Neural progenitor cell (in vitro differentiated cells): ENCODE measurements at regions not wholly inside any gene's neighbourhood (a gene's known extent, or its start where the extent isn't known, plus 50 kb on each side); places are given as distances from the start of the nearest gene placed in this dataset.

Experiments used
- DNase-seq: peaks from one replicate; pipeline ENCODE4 v3.0.0-alpha.2; 2016; ENCODE audit warnings: low spot score
- H2AFZ ChIP-seq: fragments of 200-600 bp; sonication (generic); replicated peaks from 2 replicates; pipeline ENCODE4 v1.6.1; 2016; ENCODE audit warnings: antibody characterized with exemption
- H3F3A ChIP-seq: fragments of 200-600 bp; sonication (generic); 2 replicates; pipeline ENCODE4 v1.6.1; 2016; ENCODE audit warnings: antibody characterized with exemption, low read depth
- H3K27ac ChIP-seq: fragments of 200-600 bp; sonication (generic); 2 replicates; pipeline ENCODE4 v1.5.1; 2016; ENCODE audit warnings: mild to moderate bottlenecking
- H3K27me3 ChIP-seq: fragments of 200-600 bp; sonication (generic); 2 replicates; pipeline ENCODE4 v1.6.1; 2016; ENCODE audit warnings: mild to moderate bottlenecking, moderate library complexity
- H3K36me3 ChIP-seq: fragments of 200-600 bp; sonication (generic); 2 replicates; pipeline ENCODE4 v1.5.1; 2016
- H3K4me1 ChIP-seq: fragments of 200-600 bp; sonication (generic); 2 replicates; pipeline ENCODE4 v1.6.1; 2016; ENCODE audit warnings: mixed run types
- H3K4me2 ChIP-seq: fragments of 200-600 bp; sonication (generic); 2 replicates; pipeline ENCODE4 v1.6.1; 2016
- H3K4me3 ChIP-seq: fragments of 200-600 bp; sonication (generic); 2 replicates; pipeline ENCODE4 v1.5.1; 2016
- H3K79me2 ChIP-seq: fragments of 200-600 bp; sonication (generic); 2 replicates; pipeline ENCODE4 v1.6.1; 2016; ENCODE audit warnings: low read depth
- H3K9ac ChIP-seq: fragments of 200-600 bp; sonication (generic); 2 replicates; pipeline ENCODE4 v1.6.1; 2016
- H3K9me3 ChIP-seq: fragments of 200-600 bp; sonication (generic); 2 replicates; pipeline ENCODE4 v1.5.1; 2016; ENCODE audit warnings: low read depth
- H4K20me1 ChIP-seq: fragments of 200-600 bp; sonication (generic); 2 replicates; pipeline ENCODE4 v1.6.1; 2016; ENCODE audit warnings: low read depth
- H3K27ac Mint-ChIP-seq: 3 replicates; pipeline ENCODE4 v1.8.0; 2021; ENCODE audit warnings: mixed read lengths
- H3K27me3 Mint-ChIP-seq: 2 replicates; pipeline ENCODE4 v1.8.0; 2022; ENCODE audit warnings: low read depth, mild to moderate bottlenecking, inconsistent platforms, moderate library complexity, mixed read lengths; ENCODE audit not compliant: insufficient read depth
- H3K36me3 Mint-ChIP-seq: 3 replicates; pipeline ENCODE4 v1.8.0; 2021; ENCODE audit warnings: mixed read lengths
- H3K4me1 Mint-ChIP-seq: 3 replicates; pipeline ENCODE4 v1.8.0; 2021; ENCODE audit warnings: mixed read lengths
- H3K4me3 Mint-ChIP-seq: 3 replicates; pipeline ENCODE4 v1.8.0; 2021; ENCODE audit warnings: mild to moderate bottlenecking, moderate library complexity, mixed read lengths
- H3K9me3 Mint-ChIP-seq: 3 replicates; pipeline ENCODE4 v1.8.0; 2020; ENCODE audit warnings: mixed read lengths
- EZH2 ChIP-seq: fragments of 200-600 bp; sonication (generic); IDR thresholded peaks from 2 replicates; pipeline ENCODE4 v1.6.1; 2017; ENCODE audit warnings: antibody characterized with exemption, mild to moderate bottlenecking, moderate library complexity
- EZH2phosphoT487 ChIP-seq: fragments of 200-600 bp; sonication (generic); IDR thresholded peaks from 2 replicates; pipeline ENCODE4 v1.6.1; 2017; ENCODE audit warnings: antibody characterized with exemption
- TF ChIP-seq, protein P1 (sequence below): fragments of 200-600 bp; sonication (generic); IDR thresholded peaks from 2 replicates; pipeline ENCODE4 v1.5.1; 2017; ENCODE audit warnings: antibody characterized with exemption, mild to moderate bottlenecking

DNA sequence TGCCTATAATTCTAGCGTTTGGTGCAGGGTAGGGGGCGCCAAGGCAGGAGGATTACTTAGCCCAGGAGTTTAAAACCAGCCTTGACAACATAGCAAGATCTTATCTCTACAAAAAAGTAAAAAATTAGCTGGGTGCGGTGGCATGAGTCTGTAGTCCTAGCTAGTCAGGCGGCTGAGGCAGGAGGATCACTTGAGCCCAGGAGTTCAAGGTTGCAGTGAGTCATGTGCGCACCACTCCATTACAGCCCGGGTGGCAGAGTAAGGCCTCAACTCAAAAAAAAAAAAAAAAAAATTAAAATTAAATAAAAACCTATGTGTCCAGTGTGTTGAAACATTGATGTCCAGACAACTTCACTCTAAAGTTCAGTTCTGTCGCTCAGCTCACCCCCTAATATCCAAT lies 78.2 kb upstream of the SOX2 start:
- Mint-ChIP-seq H3K4me3 (no peak overlapping the region), H3K36me3 (no peaks in the 10 kb centered on the region), H3K27me3 (no peaks in the 10 kb centered on the region), H3K27ac (peak overlapping the region; percentile 62), H3K4me1 (peaks cover 2% of the 10 kb centered on the region), H3K9me3 (no peaks in the 10 kb centered on the region)
- Histone ChIP-seq H4K20me1 (no peaks in the 10 kb centered on the region), H3K27ac (no peak overlapping the region), H3K36me3 (no peaks in the 10 kb centered on the region), H3K4me2 (no peak overlapping the region), H3K9me3 (no peaks in the 10 kb centered on the region), H3K4me3 (no peak overlapping the region), H3K79me2 (peaks cover 13% of the 10 kb centered on the region), H3F3A (no peaks in the 10 kb centered on the region), H3K4me1 (peaks cover 29% of the 10 kb centered on the region), H3K27me3 (no peaks in the 10 kb centered on the region), H2AFZ (no peak overlapping the region), H3K9ac (no peak overlapping the region)
- DNase-seq, result no peak
- no peak for TF ChIP-seq EZH2
- TF ChIP-seq, protein P1, sequence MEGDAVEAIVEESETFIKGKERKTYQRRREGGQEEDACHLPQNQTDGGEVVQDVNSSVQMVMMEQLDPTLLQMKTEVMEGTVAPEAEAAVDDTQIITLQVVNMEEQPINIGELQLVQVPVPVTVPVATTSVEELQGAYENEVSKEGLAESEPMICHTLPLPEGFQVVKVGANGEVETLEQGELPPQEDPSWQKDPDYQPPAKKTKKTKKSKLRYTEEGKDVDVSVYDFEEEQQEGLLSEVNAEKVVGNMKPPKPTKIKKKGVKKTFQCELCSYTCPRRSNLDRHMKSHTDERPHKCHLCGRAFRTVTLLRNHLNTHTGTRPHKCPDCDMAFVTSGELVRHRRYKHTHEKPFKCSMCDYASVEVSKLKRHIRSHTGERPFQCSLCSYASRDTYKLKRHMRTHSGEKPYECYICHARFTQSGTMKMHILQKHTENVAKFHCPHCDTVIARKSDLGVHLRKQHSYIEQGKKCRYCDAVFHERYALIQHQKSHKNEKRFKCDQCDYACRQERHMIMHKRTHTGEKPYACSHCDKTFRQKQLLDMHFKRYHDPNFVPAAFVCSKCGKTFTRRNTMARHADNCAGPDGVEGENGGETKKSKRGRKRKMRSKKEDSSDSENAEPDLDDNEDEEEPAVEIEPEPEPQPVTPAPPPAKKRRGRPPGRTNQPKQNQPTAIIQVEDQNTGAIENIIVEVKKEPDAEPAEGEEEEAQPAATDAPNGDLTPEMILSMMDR, result peak; percentile 4
- TF ChIP-seq EZH2phosphoT487, result no peak

DNA sequence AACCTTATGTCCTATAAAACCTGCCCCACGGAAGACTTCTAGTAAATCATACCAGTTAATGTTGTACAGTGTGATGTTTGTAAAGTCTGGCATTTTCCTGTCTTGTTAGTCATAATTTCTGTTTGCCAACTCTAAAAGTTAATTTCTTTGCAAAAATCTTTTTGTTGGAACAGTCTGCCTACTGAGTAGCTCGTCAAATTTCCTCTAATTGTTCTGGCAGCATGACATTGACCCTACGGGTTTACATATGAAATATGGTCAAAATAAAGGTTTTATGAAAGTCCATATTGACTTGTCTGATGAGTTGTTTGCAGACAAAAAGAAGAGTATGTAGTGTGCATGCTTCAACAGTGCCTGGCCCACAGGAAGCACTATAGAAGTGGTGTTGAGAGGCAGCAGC lies 79.8 kb upstream of the SOX2 start:
- TF ChIP-seq EZH2, result no peak
- TF ChIP-seq, protein P1, result no peak
- TF ChIP-seq EZH2phosphoT487, result no peak
- H3K27me3 ChIP-seq, result no peaks in the 10 kb centered on the region

DNA sequence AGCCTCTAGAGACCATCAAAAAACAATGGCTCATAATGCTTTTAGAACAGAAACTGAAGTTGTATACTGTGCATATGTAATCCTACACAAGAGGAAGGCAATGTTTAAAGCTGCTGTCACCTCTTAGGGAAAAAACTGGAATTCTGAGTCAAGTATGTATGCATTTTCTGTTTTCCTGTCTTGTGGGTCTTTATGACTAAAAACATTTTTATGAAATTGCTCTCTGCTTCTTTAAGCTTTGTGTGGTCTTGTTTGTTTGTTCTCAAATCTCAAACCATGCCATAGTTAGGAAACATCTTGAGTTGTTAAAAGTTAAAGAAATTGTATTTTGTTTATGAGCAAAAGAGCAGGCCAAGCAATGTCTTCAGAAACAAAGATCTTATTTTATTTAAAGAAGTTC lies 80.9 kb upstream of the SOX2 start:
- Histone ChIP-seq H2AFZ (no peak overlapping the region), H3K9me3 (no peaks in the 10 kb centered on the region), H3K79me2 (peaks cover 30% of the 10 kb centered on the region), H3K4me3 (no peak overlapping the region), H3K4me2 (no peak overlapping the region), H3K27ac (no peak overlapping the region), H3F3A (no peaks in the 10 kb centered on the region), H3K36me3 (no peaks in the 10 kb centered on the region), H4K20me1 (no peaks in the 10 kb centered on the region), H3K4me1 (peaks cover 36% of the 10 kb centered on the region), H3K9ac (no peak overlapping the region), H3K27me3 (no peaks in the 10 kb centered on the region)
- peaks cover 3% of the 10 kb centered on the region for H3K4me1 Mint-ChIP-seq
- no peaks in the 10 kb centered on the region for H3K9me3 Mint-ChIP-seq
- DNase-seq, result no peak
- no peak for TF ChIP-seq EZH2phosphoT487
- H3K4me3 Mint-ChIP-seq, result no peak overlapping the region
- H3K36me3 Mint-ChIP-seq, result no peaks in the 10 kb centered on the region
- H3K27ac Mint-ChIP-seq, result no peak overlapping the region
- no peaks in the 10 kb centered on the region for H3K27me3 Mint-ChIP-seq

More for the DNA sequence above, 79.8 kb upstream of the SOX2 start:
- Mint-ChIP-seq H3K4me3 (no peak overlapping the region), H3K9me3 (no peaks in the 10 kb centered on the region), H3K27me3 (no peaks in the 10 kb centered on the region), H3K27ac (no peak overlapping the region), H3K36me3 (no peaks in the 10 kb centered on the region), H3K4me1 (peaks cover 3% of the 10 kb centered on the region)
- Histone ChIP-seq H3K4me1 (peaks cover 32% of the 10 kb centered on the region), H3K9ac (no peak overlapping the region), H3F3A (no peaks in the 10 kb centered on the region), H3K27ac (no peak overlapping the region), H2AFZ (no peak overlapping the region), H3K9me3 (no peaks in the 10 kb centered on the region), H3K36me3 (no peaks in the 10 kb centered on the region), H4K20me1 (no peaks in the 10 kb centered on the region), H3K79me2 (peaks cover 26% of the 10 kb centered on the region), H3K4me2 (no peak overlapping the region), H3K4me3 (no peak overlapping the region)
- no peak for DNase-seq

DNA sequence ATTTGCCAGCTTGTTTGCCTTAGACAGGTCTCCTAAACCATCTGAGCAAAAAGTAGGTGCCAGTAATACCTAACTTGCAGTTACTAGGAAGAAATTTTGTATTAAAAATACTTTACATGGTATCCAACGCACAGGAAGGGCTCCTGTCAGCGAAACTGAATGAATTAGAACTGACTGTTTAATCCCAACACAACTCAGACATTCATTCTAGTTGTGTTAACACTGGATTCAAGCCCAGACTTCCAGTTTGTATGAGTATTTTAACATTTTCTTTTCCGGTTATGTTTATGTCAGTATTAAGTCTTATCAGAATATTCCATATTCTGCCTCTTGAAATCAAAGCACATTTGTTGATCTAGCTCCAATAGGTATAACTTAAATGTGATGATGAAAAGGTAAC lies 82.0 kb upstream of the SOX2 start:
- peaks cover 1% of the 10 kb centered on the region for H3F3A ChIP-seq
- Mint-ChIP-seq H3K4me3 (no peak overlapping the region), H3K36me3 (no peaks in the 10 kb centered on the region), H3K27me3 (no peaks in the 10 kb centered on the region), H3K27ac (no peak overlapping the region), H3K9me3 (no peaks in the 10 kb centered on the region), H3K4me1 (peaks cover 12% of the 10 kb centered on the region)
- no peak for TF ChIP-seq EZH2
- TF ChIP-seq, protein P1, result no peak
- no peak for TF ChIP-seq EZH2phosphoT487
- peaks cover 38% of the 10 kb centered on the region for H3K4me1 ChIP-seq
- peaks cover 30% of the 10 kb centered on the region for H3K79me2 ChIP-seq
- H4K20me1 ChIP-seq, result no peaks in the 10 kb centered on the region
- H3K27ac ChIP-seq, result peak overlapping the region; percentile 31
- H3K36me3 ChIP-seq, result no peaks in the 10 kb centered on the region
- H3K9ac ChIP-seq, result no peak overlapping the region
- no peaks in the 10 kb centered on the region for H3K9me3 ChIP-seq
- DNase-seq, result no peak
- H2AFZ ChIP-seq, result peak overlapping the region; percentile 48
- H3K4me2 ChIP-seq, result no peak overlapping the region
- H3K4me3 ChIP-seq, result no peak overlapping the region
- H3K27me3 ChIP-seq, result no peaks in the 10 kb centered on the region
